ENCODE measurements at regions not wholly inside any gene's neighbourhood (a gene's known extent, or its start where the extent isn't known, plus 50 kb on each side); places are given as distances from the start of the nearest gene placed in this dataset.
A peak's percentile ranks its signal among the peaks of the same experiment; 100 is the strongest.

- DNase-seq (peak in 1 of 14 experiments; percentile 15), ATAC-seq (ENCODE audit: poor library complexity) (no peak)
- no peak for TF ChIP-seq CTCF (IDR thresholded peaks at IDR 0.05)
- Mint-ChIP-seq H3K9me3 (no peaks in the 10 kb centered on the region), H3K4me3 (no peak overlapping the region), H3K4me1 (ENCODE audit: low read depth) (no peaks in the 10 kb centered on the region), H3K27me3 (peaks cover 34% of the 10 kb centered on the region), H3K27ac (no peak overlapping the region), H3K36me3 (ENCODE audit: low read depth) (no peaks in the 10 kb centered on the region)
- POLR2A ChIA-PET, result no interaction called here
- H3K4me3 ChIP-seq (ENCODE audit: low read length), result no peak overlapping the region
- intact Hi-C loops (cut with DNase I, micrococcal nuclease), result no loop called here
- CTCF ChIA-PET, result no interaction called here
- H3K4me1 ChIP-seq (ENCODE audit: insufficient read depth, low read length), result no peaks in the 10 kb centered on the region
- no peak overlapping the region for H3K27ac ChIP-seq (ENCODE audit: low read depth in 1 of 2, low read length in 2 of 2)
- peaks cover 2 to 4% of the 10 kb centered on the region in 2 experiments for H3K27me3 ChIP-seq (ENCODE audit: control insufficient read depth in 1 of 2, insufficient read depth in 2 of 2, low read length in 2 of 2)
- H3K9me3 ChIP-seq (ENCODE audit: control insufficient read depth in 1 of 2, insufficient read depth in 1 of 2, low read length in 2 of 2), result no peaks in the 10 kb centered on the region
- no peaks in the 10 kb centered on the region for H3K36me3 ChIP-seq (ENCODE audit: insufficient read depth, low read length)
Observed at GRCh38 chr11:119504371-119504770, 81.4 kb upstream of the THY1 start.

- peaks cover 49% of the 10 kb centered on the region for H3K27me3 Mint-ChIP-seq
- no peaks in the 10 kb centered on the region for H3K9me3 Mint-ChIP-seq
- Histone ChIP-seq H3K27me3 (ENCODE audit: control insufficient read depth in 1 of 2, insufficient read depth in 2 of 2, low read length in 2 of 2) (peaks cover 4% of the 10 kb centered on the region in 2 experiments), H3K27ac (ENCODE audit: low read depth in 1 of 2, low read length in 2 of 2) (no peak overlapping the region), H3K4me1 (ENCODE audit: insufficient read depth, low read length) (no peaks in the 10 kb centered on the region), H3K4me3 (ENCODE audit: low read length) (no peak overlapping the region), H3K36me3 (ENCODE audit: insufficient read depth, low read length) (no peaks in the 10 kb centered on the region), H3K9me3 (ENCODE audit: control insufficient read depth in 1 of 2, insufficient read depth in 1 of 2, low read length in 2 of 2) (no peaks in the 10 kb centered on the region)
- no peak overlapping the region for H3K4me3 Mint-ChIP-seq
- no peak for TF ChIP-seq CTCF (IDR thresholded peaks at IDR 0.05)
- ATAC-seq (ENCODE audit: poor library complexity) (no peak), DNase-seq (no peak)
- H3K36me3 Mint-ChIP-seq (ENCODE audit: low read depth), result no peaks in the 10 kb centered on the region
- CTCF ChIA-PET, result no interaction called here
- H3K4me1 Mint-ChIP-seq (ENCODE audit: low read depth), result no peaks in the 10 kb centered on the region
- POLR2A ChIA-PET, result no interaction called here
- no peak overlapping the region for H3K27ac Mint-ChIP-seq
- intact Hi-C loops (cut with DNase I, micrococcal nuclease), result no loop called here
Observed at GRCh38 chr11:119501777-119502405, 78.9 kb upstream of the THY1 start.

- Mint-ChIP-seq H3K36me3 (ENCODE audit: low read depth) (no peaks in the 10 kb centered on the region), H3K27ac (no peak overlapping the region), H3K4me1 (ENCODE audit: low read depth) (no peaks in the 10 kb centered on the region), H3K27me3 (peaks cover 42% of the 10 kb centered on the region), H3K9me3 (no peaks in the 10 kb centered on the region), H3K4me3 (no peak overlapping the region)
- no peaks in the 10 kb centered on the region for H3K9me3 ChIP-seq (ENCODE audit: control insufficient read depth in 1 of 2, insufficient read depth in 1 of 2, low read length in 2 of 2)
- H3K4me1 ChIP-seq (ENCODE audit: insufficient read depth, low read length), result no peaks in the 10 kb centered on the region
- H3K27me3 ChIP-seq (ENCODE audit: control insufficient read depth in 1 of 2, insufficient read depth in 2 of 2, low read length in 2 of 2), result peaks cover 2 to 4% of the 10 kb centered on the region in 2 experiments
- H3K4me3 ChIP-seq (ENCODE audit: low read length), result no peak overlapping the region
- DNase-seq, result no peak
- POLR2A ChIA-PET, result no interaction called here
- CTCF ChIA-PET, result no interaction called here
- ATAC-seq (ENCODE audit: poor library complexity), result no peak
- TF ChIP-seq CTCF (IDR thresholded peaks at IDR 0.05), result no peak
- H3K36me3 ChIP-seq (ENCODE audit: insufficient read depth, low read length), result no peaks in the 10 kb centered on the region
- no peak overlapping the region for H3K27ac ChIP-seq (ENCODE audit: low read depth in 1 of 2, low read length in 2 of 2)
- intact Hi-C loops (cut with DNase I, micrococcal nuclease), result no loop called here
Observed at GRCh38 chr11:119497717-119498116, 74.7 kb upstream of the THY1 start.
